Endodermal cell (in vitro differentiated cells): ENCODE measurements at regions not wholly inside any gene's neighbourhood (a gene's known extent, or its start where the extent isn't known, plus 50 kb on each side); places are given as distances from the start of the nearest gene placed in this dataset.
A peak's percentile ranks its signal among the peaks of the same experiment; 100 is the strongest.

ENCODE experiments used
- DNase-seq: peaks from one replicate; pipeline ENCODE4 v3.0.0-alpha.2; 2017
- H3K27ac ChIP-seq: 2 replicates; pipeline ENCODE4 v1.5.1; 2013; ENCODE audit warnings: mild to moderate bottlenecking, low read depth, low read length, moderate library complexity
- H3K27me3 ChIP-seq: 2 replicates; pipeline ENCODE4 v1.6.1; 2013; ENCODE audit warnings: mild to moderate bottlenecking, low read length, moderate library complexity; ENCODE audit not compliant: insufficient read depth, control insufficient read depth, poor library complexity, severe bottlenecking
- H3K36me3 ChIP-seq: 2 replicates; pipeline ENCODE4 v1.7.0; 2013; ENCODE audit warnings: mild to moderate bottlenecking, low read length, moderate library complexity; ENCODE audit not compliant: control insufficient read depth, insufficient read depth
- H3K4me1 ChIP-seq: one replicate; pipeline ENCODE4 v1.7.0; 2013; ENCODE audit warnings: low read length; ENCODE audit not compliant: control insufficient read depth, insufficient read depth
- H3K4me3 ChIP-seq: 2 replicates; pipeline ENCODE4 v1.5.1; 2013; ENCODE audit warnings: mild to moderate bottlenecking, low read length, moderate library complexity
- H3K9ac ChIP-seq: 2 replicates; pipeline ENCODE4 v1.6.1; 2013; ENCODE audit warnings: mild to moderate bottlenecking, low read length, moderate library complexity; ENCODE audit not compliant: poor library complexity, severe bottlenecking; ENCODE audit errors: extremely low read depth
- H3K9me3 ChIP-seq: 2 replicates; pipeline ENCODE4 v1.6.1; 2013; ENCODE audit warnings: mild to moderate bottlenecking, low read length, moderate library complexity; ENCODE audit not compliant: control insufficient read depth
- H3K27ac Mint-ChIP-seq: 2 replicates; pipeline ENCODE4 v1.8.0; 2020; ENCODE audit warnings: mixed read lengths
- H3K27me3 Mint-ChIP-seq: 2 replicates; pipeline ENCODE4 v1.8.0; 2021; ENCODE audit warnings: mild to moderate bottlenecking, mixed read lengths; ENCODE audit not compliant: insufficient read depth
- H3K36me3 Mint-ChIP-seq: 2 replicates; pipeline ENCODE4 v1.8.0; 2020; ENCODE audit warnings: low read depth, mixed read lengths
- H3K4me1 Mint-ChIP-seq: 2 replicates; pipeline ENCODE4 v1.8.0; 2020; ENCODE audit warnings: mixed read lengths
- H3K4me3 Mint-ChIP-seq: 2 replicates; pipeline ENCODE4 v1.8.0; 2020; ENCODE audit warnings: mild to moderate bottlenecking, moderate library complexity, mixed read lengths
- H3K9me3 Mint-ChIP-seq: 2 replicates; pipeline ENCODE4 v1.8.0; 2020; ENCODE audit warnings: mild to moderate bottlenecking, mixed read lengths
- whole genome bisulfite sequencing, 2 experiments: methylation state at CpG; one replicate each; pipeline versions ENCODE4 v1.1.5 to v1.1.7; 2013; ENCODE audit warnings: missing lambda C conversion rate in 2 of 2, mixed read lengths in 1 of 2; ENCODE audit not compliant: insufficient coverage in 1 of 2, insufficient read length in 1 of 2; 5-methylcytosine and 5-hydroxymethylcytosine counted together
- TF ChIP-seq, protein P1 (sequence below): fragments of 200-600 bp; sonication (generic); conservative IDR thresholded peaks from 2 replicates; pipeline ENCODE4 v1.5.0; 2021; ENCODE audit warnings: antibody characterized with exemption, mild to moderate bottlenecking

DNA sequence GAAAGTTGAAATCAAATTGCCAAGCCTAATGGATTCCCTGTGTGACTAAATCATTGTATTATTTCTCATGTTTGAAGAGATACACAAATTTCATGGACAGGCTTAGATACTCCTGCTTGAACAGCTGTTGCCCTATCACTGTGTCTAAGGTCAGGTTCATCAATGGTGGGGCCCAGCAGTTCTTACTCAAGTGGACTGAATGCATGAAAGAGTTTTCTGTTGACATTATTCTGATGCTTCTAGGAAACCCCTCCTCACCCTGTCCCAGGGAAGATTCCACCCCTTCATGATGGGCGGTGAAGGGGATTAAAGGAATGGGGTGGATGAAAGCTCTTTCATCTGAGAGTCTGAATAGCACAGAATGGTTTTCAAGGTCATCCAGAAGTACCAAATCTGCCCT is 148.8 kb downstream of the INO80D start:
- Histone ChIP-seq H3K9ac (no peak overlapping the region), H3K27ac (no peak overlapping the region), H3K36me3 (no peaks in the 10 kb centered on the region), H3K4me3 (no peak overlapping the region), H3K9me3 (no peaks in the 10 kb centered on the region), H3K4me1 (peaks cover 4% of the 10 kb centered on the region), H3K27me3 (no peaks in the 10 kb centered on the region)
- no peak for DNase-seq
- TF ChIP-seq, protein P1, sequence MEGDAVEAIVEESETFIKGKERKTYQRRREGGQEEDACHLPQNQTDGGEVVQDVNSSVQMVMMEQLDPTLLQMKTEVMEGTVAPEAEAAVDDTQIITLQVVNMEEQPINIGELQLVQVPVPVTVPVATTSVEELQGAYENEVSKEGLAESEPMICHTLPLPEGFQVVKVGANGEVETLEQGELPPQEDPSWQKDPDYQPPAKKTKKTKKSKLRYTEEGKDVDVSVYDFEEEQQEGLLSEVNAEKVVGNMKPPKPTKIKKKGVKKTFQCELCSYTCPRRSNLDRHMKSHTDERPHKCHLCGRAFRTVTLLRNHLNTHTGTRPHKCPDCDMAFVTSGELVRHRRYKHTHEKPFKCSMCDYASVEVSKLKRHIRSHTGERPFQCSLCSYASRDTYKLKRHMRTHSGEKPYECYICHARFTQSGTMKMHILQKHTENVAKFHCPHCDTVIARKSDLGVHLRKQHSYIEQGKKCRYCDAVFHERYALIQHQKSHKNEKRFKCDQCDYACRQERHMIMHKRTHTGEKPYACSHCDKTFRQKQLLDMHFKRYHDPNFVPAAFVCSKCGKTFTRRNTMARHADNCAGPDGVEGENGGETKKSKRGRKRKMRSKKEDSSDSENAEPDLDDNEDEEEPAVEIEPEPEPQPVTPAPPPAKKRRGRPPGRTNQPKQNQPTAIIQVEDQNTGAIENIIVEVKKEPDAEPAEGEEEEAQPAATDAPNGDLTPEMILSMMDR: no peak
- H3K4me3 Mint-ChIP-seq: no peak overlapping the region
- peaks cover 9% of the 10 kb centered on the region for H3K4me1 Mint-ChIP-seq
- WGBS, 2 experiments: 67 to 90% methylated on average over 1 of the region's 1 CpG
- H3K27me3 Mint-ChIP-seq: no peaks in the 10 kb centered on the region
- peaks cover 6% of the 10 kb centered on the region for H3K9me3 Mint-ChIP-seq
- no peak overlapping the region for H3K27ac Mint-ChIP-seq
- no peaks in the 10 kb centered on the region for H3K36me3 Mint-ChIP-seq

DNA sequence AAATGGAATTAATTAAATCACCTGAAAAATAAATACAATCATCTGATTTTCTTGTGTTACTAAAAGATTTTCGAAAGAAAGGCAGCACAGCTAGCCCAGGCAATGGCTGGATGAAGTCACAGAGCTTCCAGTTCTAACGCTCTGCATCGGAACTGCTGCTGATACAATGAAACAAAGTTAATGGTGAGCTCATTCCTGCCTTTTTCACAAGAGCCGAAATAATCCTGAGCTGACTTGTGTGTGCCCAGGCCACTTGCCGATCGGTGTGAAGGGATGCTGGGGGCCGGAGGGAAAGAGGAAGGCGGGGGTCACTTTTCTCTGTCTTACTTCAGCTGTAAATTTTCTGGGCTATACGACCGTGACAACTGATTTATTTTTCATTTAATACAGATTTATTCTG is 149.5 kb downstream of the INO80D start:
- no peak overlapping the region for H3K4me3 ChIP-seq
- H3K9me3 ChIP-seq: no peaks in the 10 kb centered on the region
- 90 to 91% methylated on average over 6 to 10 of the region's 10 CpGs for whole genome bisulfite sequencing, 2 experiments
- H3K4me1 Mint-ChIP-seq: peaks cover 9% of the 10 kb centered on the region
- no peaks in the 10 kb centered on the region for H3K27me3 ChIP-seq
- no peak for DNase-seq
- H3K36me3 Mint-ChIP-seq: no peaks in the 10 kb centered on the region
- H3K9ac ChIP-seq: no peak overlapping the region
- H3K36me3 ChIP-seq: no peaks in the 10 kb centered on the region
- peaks cover 4% of the 10 kb centered on the region for H3K4me1 ChIP-seq
- H3K9me3 Mint-ChIP-seq: peaks cover 6% of the 10 kb centered on the region
- TF ChIP-seq, protein P1: no peak
- H3K27me3 Mint-ChIP-seq: no peaks in the 10 kb centered on the region
- H3K4me3 Mint-ChIP-seq: no peak overlapping the region
- no peak overlapping the region for H3K27ac ChIP-seq
- H3K27ac Mint-ChIP-seq: no peak overlapping the region

DNA sequence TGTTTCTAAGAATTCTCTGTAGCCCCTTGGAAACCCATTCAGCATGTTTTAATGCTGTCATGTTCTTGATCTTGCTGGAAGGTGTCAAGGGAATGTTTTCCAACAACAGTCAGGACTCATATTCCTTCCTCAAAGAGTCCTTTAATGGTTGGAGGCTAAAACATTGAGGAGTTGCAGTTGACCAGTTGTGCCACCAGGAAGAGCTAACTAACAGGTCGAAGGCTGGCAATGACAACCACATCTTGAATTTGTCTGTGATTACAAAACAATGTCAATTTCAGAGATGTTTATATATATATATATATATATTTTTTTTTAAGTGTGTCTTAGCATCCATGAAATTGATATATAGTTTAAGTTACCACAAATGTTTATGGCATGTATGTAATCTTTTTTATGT is 151.5 kb downstream of the INO80D start:
- Histone ChIP-seq H3K27me3 (no peaks in the 10 kb centered on the region), H3K9ac (no peak overlapping the region), H3K4me1 (peaks cover 13% of the 10 kb centered on the region), H3K4me3 (no peak overlapping the region), H3K36me3 (no peaks in the 10 kb centered on the region), H3K27ac (no peak overlapping the region), H3K9me3 (no peaks in the 10 kb centered on the region)
- Mint-ChIP-seq H3K9me3 (no peaks in the 10 kb centered on the region), H3K4me3 (no peak overlapping the region), H3K27me3 (no peaks in the 10 kb centered on the region), H3K27ac (no peak overlapping the region), H3K4me1 (peaks cover 22% of the 10 kb centered on the region), H3K36me3 (no peaks in the 10 kb centered on the region)
- no peak for DNase-seq
- TF ChIP-seq, protein P1: peak; percentile 69
- WGBS, 2 experiments: 80% methylated on average over 1 of the region's 1 CpG; no CpG with 5 or more reads in 1 of the 2 experiments
